Sigmoid colon (tissue), 4 donors: ENCODE measurements at regions not wholly inside any gene's neighbourhood (a gene's known extent, or its start where the extent isn't known, plus 50 kb on each side); places are given as distances from the start of the nearest gene placed in this dataset.

Experiments
- CTCF ChIP-seq, 4 experiments: fragments of 450-650 bp in 3 of 4; fragments of 200-600 bp in 1 of 4; IDR thresholded peaks; one replicate each; pipeline ENCODE4 v1.5.1; 2016 to 2019; ENCODE audit warnings: antibody characterized with exemption in 4 of 4, mild to moderate bottlenecking in 3 of 4, moderate library complexity in 2 of 4
- EP300 ChIP-seq, 4 donors: sonication (generic); formaldehyde crosslinking; IDR thresholded peaks; one replicate each; pipeline ENCODE4 v1.6.1; 2017; ENCODE audit warnings: antibody characterized with exemption in 4 of 4
- POLR2A ChIP-seq, 2 donors: fragments of 450-650 bp; IDR thresholded peaks; one replicate each; pipeline ENCODE4 v1.6.1; 2016; ENCODE audit warnings: antibody characterized with exemption in 2 of 2, mild to moderate bottlenecking in 2 of 2, moderate library complexity in 2 of 2
- POLR2AphosphoS5 ChIP-seq, 4 donors: sonication (generic); formaldehyde crosslinking; IDR thresholded peaks; one replicate each; pipeline ENCODE4 v1.6.1; 2017; ENCODE audit warnings: antibody characterized with exemption in 4 of 4

GRCh38 chr5:118336468-118336867 lies 651.9 kb downstream of the DTWD2 start:
- TF ChIP-seq POLR2A (IDR thresholded peaks at IDR 0.05): no peak
- no peak for TF ChIP-seq CTCF (IDR thresholded peaks at IDR 0.05)
- TF ChIP-seq POLR2AphosphoS5 (IDR thresholded peaks at IDR 0.05): no peak
- TF ChIP-seq EP300 (IDR thresholded peaks at IDR 0.05): no peak
